Esophagus muscularis mucosa (tissue), 4 donors: ENCODE measurements at regions not wholly inside any gene's neighbourhood (a gene's known extent, or its start where the extent isn't known, plus 50 kb on each side); places are given as distances from the start of the nearest gene placed in this dataset.

Experiments
- DNase-seq: peaks from one replicate; pipeline ENCODE4 v3.0.0-alpha.2; 2017; ENCODE audit errors: extremely low spot score
- H3K27ac ChIP-seq, 4 donors: fragments of 200-600 bp; sonication (generic); replicated peaks in 1 of 4; 1 replicate in 3 of 4; 2 replicates in 1 of 4; pipeline ENCODE4 v1.5.1; 2016 to 2019; ENCODE audit warnings: mild to moderate bottlenecking in 1 of 4
- H3K27me3 ChIP-seq, 4 donors: fragments of 200-600 bp; sonication (generic); one replicate each; pipeline versions ENCODE4 v1.5.1 to v1.6.0; 2016 to 2019
- H3K36me3 ChIP-seq, 4 donors: fragments of 200-600 bp; sonication (generic); one replicate each; pipeline ENCODE4 v1.5.1; 2016 to 2019
- H3K4me1 ChIP-seq, 4 donors: fragments of 200-600 bp; sonication (generic); one replicate each; pipeline ENCODE4 v1.5.1; 2016 to 2019
- H3K4me3 ChIP-seq, 4 donors: fragments of 200-600 bp; sonication (generic); 1 replicate in 2 of 4; 2 replicates in 2 of 4; pipeline ENCODE4 v1.5.1; 2016 to 2019; ENCODE audit warnings: mild to moderate bottlenecking in 4 of 4, moderate library complexity in 1 of 4
- H3K9me3 ChIP-seq, 4 donors: fragments of 200-600 bp; sonication (generic); 1 replicate in 3 of 4; 2 replicates in 1 of 4; pipeline ENCODE4 v1.5.1; 2016 to 2019
- EP300 ChIP-seq: sonication (generic); formaldehyde crosslinking; IDR thresholded peaks from one replicate; pipeline ENCODE4 v1.6.1; 2017; ENCODE audit warnings: antibody characterized with exemption
- POLR2A ChIP-seq: fragments of 450-650 bp; IDR thresholded peaks from one replicate; pipeline ENCODE4 v1.6.1; 2017; ENCODE audit warnings: antibody characterized with exemption, moderate library complexity, mild to moderate bottlenecking, low read depth
- POLR2AphosphoS5 ChIP-seq, 2 donors: sonication (generic); formaldehyde crosslinking; IDR thresholded peaks; one replicate each; pipeline ENCODE4 v1.6.1; 2017; ENCODE audit warnings: antibody characterized with exemption in 2 of 2
- WGBS: methylation state at CpG from one replicate; pipeline ENCODE4 v1.1.5; 2018; 5-methylcytosine and 5-hydroxymethylcytosine counted together
- intact Hi-C: fragments of 100-400 bp; cut with DNase I; formaldehyde crosslinking; loops from one replicate; pipeline ENCODE4 v1.15.1; 2023
- TF ChIP-seq, protein P1 (sequence below), 3 experiments: fragments of 200-600 bp in 2 of 3; fragments of 450-650 bp in 1 of 3; sonication (generic) in 2 of 3; IDR thresholded peaks; one replicate each; pipeline ENCODE4 v1.5.1; 2017 to 2019; ENCODE audit warnings: antibody characterized with exemption in 3 of 3, mild to moderate bottlenecking in 2 of 3, moderate library complexity in 1 of 3

DNA sequence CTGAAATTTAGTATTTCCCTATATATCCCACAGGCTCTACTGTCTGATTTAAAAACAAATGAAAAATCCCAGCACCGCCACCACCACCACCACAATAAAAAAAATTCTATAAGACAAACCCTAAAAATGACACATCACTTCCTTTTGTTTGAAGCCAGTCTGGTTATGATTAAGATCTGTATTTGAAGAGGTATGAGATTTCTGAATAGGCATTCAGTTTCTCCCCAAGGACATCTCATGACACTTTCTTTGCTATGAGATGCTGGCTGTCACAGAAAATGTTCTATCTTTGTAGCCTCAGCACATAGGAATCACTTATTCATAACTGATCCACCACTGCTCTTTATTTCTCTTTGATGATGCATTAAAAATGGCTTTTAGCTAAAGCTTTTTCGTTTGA lies 1071.0 kb downstream of the SLC6A15 start:
- DNase-seq = no peak
- no peaks in the 10 kb centered on the region for H3K4me1 ChIP-seq
- WGBS = 79% methylated on average over 2 of the region's 2 CpGs
- no peaks in the 10 kb centered on the region for H3K27me3 ChIP-seq
- no peaks in the 10 kb centered on the region for H3K36me3 ChIP-seq
- TF ChIP-seq EP300 (no peak), POLR2AphosphoS5 (IDR thresholded peaks at IDR 0.05) (no peak), POLR2A (no peak)
- TF ChIP-seq, protein P1, sequence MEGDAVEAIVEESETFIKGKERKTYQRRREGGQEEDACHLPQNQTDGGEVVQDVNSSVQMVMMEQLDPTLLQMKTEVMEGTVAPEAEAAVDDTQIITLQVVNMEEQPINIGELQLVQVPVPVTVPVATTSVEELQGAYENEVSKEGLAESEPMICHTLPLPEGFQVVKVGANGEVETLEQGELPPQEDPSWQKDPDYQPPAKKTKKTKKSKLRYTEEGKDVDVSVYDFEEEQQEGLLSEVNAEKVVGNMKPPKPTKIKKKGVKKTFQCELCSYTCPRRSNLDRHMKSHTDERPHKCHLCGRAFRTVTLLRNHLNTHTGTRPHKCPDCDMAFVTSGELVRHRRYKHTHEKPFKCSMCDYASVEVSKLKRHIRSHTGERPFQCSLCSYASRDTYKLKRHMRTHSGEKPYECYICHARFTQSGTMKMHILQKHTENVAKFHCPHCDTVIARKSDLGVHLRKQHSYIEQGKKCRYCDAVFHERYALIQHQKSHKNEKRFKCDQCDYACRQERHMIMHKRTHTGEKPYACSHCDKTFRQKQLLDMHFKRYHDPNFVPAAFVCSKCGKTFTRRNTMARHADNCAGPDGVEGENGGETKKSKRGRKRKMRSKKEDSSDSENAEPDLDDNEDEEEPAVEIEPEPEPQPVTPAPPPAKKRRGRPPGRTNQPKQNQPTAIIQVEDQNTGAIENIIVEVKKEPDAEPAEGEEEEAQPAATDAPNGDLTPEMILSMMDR (IDR thresholded peaks at IDR 0.05) = no peak
- H3K4me3 ChIP-seq = no peak overlapping the region
- H3K27ac ChIP-seq = no peak overlapping the region
- intact Hi-C loops = no loop called here
- no peaks in the 10 kb centered on the region for H3K9me3 ChIP-seq

DNA sequence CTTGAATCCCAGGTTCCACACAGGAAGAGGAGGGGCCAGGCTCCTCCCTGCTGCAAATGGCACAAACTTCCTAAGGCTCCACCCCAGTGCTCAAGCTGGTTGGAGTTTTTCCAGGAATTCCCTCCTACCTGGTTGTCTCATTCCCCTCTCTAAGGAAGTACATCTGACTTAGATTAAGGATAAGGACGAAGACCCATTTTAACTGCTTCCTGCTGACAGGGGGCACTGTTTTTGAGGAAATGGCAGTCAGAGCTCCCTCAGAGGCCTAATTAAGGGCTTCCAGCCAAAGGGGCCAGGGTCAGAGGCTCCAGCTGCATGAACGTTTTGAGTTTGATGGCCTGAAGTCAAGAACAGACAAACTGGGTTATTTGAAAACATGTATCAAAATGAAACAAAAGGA lies 1084.7 kb downstream of the SLC6A15 start:
- Histone ChIP-seq H3K36me3 (no peaks in the 10 kb centered on the region), H3K27me3 (no peaks in the 10 kb centered on the region), H3K4me3 (no peak overlapping the region), H3K4me1 (no peaks in the 10 kb centered on the region), H3K27ac (no peak overlapping the region), H3K9me3 (no peaks in the 10 kb centered on the region)
- TF ChIP-seq POLR2AphosphoS5 (IDR thresholded peaks at IDR 0.05) (no peak), EP300 (no peak), POLR2A (no peak)
- TF ChIP-seq, protein P1 (IDR thresholded peaks at IDR 0.05) = no peak
- WGBS = 20% methylated on average over 2 of the region's 2 CpGs
- no peak for DNase-seq
- intact Hi-C loops = no loop called here

DNA sequence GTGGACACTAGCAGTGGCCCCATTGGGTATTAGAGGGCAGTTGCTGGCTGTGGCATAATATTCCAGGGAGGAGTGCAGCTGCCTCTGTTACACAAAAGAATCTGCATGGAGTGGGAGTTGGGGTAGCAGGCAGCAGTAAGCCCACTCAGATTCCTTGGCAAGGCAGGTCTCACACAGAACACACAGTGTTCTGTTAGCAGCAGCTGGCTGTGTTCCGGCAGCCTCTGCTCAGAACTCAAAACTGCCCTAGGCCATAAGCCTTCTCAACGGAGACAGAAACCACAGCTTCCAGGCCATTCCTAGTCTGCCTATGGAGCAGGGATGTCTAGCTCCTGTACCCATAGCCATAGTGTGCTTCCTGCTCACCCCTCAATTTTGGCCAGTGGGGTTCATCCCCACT lies 1085.4 kb downstream of the SLC6A15 start:
- no peaks in the 10 kb centered on the region for H3K27me3 ChIP-seq
- no CpG with 5 or more reads among the region's 2 CpGs for WGBS
- no peak overlapping the region for H3K27ac ChIP-seq
- DNase-seq = no peak
- intact Hi-C loops = no loop called here
- no peaks in the 10 kb centered on the region for H3K36me3 ChIP-seq
- H3K9me3 ChIP-seq = no peaks in the 10 kb centered on the region
- TF ChIP-seq POLR2A (no peak), POLR2AphosphoS5 (IDR thresholded peaks at IDR 0.05) (no peak), EP300 (no peak)
- TF ChIP-seq, protein P1 (IDR thresholded peaks at IDR 0.05) = no peak
- H3K4me1 ChIP-seq = no peaks in the 10 kb centered on the region
- H3K4me3 ChIP-seq = no peak overlapping the region

DNA sequence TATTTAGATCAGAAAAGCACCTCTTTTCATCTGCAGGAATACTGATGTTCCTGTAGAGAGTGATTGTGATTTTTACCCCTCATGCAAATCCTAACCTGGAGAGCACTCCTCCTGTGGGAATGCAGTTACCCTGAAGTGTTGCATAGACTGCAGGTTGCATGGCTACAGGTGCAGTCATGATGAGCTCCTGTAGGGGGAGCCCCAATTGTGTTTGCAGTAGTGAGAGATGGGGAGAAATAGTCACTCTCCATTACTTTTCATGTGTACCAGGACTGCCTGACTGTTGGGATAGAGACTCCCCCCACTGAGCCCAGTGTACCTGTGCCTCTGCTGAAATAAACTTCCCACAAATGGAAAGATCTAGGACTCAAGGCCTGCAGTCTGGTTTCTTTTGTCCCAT lies 1086.5 kb downstream of the SLC6A15 start:
- H3K36me3 ChIP-seq = no peaks in the 10 kb centered on the region
- H3K4me3 ChIP-seq = no peak overlapping the region
- H3K9me3 ChIP-seq = no peaks in the 10 kb centered on the region
- TF ChIP-seq, protein P1 (IDR thresholded peaks at IDR 0.05) = peak in 2 of 3 experiments; percentile 8 to 20
- TF ChIP-seq POLR2AphosphoS5 (IDR thresholded peaks at IDR 0.05) = no peak
- TF ChIP-seq POLR2A = no peak
- TF ChIP-seq EP300 = no peak
- H3K27ac ChIP-seq = no peak overlapping the region
- no peaks in the 10 kb centered on the region for H3K4me1 ChIP-seq
- H3K27me3 ChIP-seq = no peaks in the 10 kb centered on the region
- DNase-seq = no peak
- intact Hi-C loops = no loop called here

DNA sequence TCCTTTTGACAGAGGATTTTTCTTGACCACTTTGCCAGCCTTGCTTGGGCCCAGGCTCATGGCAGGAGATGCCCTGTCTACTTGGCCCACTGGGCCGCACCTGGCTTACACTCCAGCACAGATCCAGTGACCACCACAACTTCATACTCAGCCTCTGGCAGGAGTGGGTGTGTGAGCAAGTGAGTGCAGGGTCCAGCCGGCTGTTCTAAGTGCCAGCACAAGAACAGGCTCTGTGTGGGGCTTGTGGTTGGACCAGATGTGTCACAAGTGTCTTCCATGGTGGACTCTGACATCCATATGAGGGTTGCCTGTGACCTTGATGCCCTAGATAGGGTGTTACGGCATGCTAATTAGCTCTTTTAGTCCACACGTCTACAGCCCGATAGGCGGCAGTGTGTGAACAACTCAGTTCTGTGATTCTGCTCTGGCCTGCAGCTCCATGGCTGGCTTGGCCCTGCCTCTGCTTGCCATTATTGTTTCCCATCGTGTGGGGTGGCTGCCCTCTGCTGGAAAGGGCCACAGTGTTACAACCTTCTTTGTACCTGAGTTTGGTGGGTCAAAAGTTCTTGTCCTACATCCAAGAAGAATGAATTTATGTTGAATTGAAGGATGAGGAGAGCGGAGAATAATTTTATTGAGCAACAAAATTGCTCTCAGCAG lies 1089.1 kb downstream of the SLC6A15 start:
- no peak for DNase-seq
- Histone ChIP-seq H3K4me3 (no peak overlapping the region), H3K27me3 (no peaks in the 10 kb centered on the region), H3K4me1 (no peaks in the 10 kb centered on the region), H3K27ac (no peak overlapping the region), H3K9me3 (no peaks in the 10 kb centered on the region), H3K36me3 (no peaks in the 10 kb centered on the region)
- no peak for TF ChIP-seq EP300
- intact Hi-C loops = no loop called here
- 90% methylated on average over 8 of the region's 8 CpGs for WGBS
